RWPE2 (cell line): ENCODE measurements at regions not wholly inside any gene's neighbourhood (a gene's known extent, or its start where the extent isn't known, plus 50 kb on each side); places are given as distances from the start of the nearest gene placed in this dataset.

Source experiments
- ATAC-seq: fragments of 200-7000 bp; cut with Tn5 transposase; 3 replicates; pipeline ENCODE4 v1.9.1; 2021; ENCODE audit warnings: low read depth
- DNase-seq: peaks from one replicate; pipeline ENCODE4 v3.0.0-alpha.2; 2020; ENCODE audit warnings: low spot score
- H3K27ac ChIP-seq: fragments of 450-650 bp; 2 replicates; pipeline ENCODE4 v1.5.1; 2017; ENCODE audit warnings: mild to moderate bottlenecking; ENCODE audit not compliant: poor library complexity, severe bottlenecking
- H3K27me3 ChIP-seq: fragments of 250-450 bp; sonication (Bioruptor Pico); 2 replicates; pipeline ENCODE4 v1.5.1; 2021; ENCODE audit warnings: mild to moderate bottlenecking, moderate library complexity; ENCODE audit not compliant: insufficient read depth, poor library complexity, severe bottlenecking
- H3K36me3 ChIP-seq: fragments of 250-450 bp; sonication (Bioruptor Pico); 2 replicates; pipeline ENCODE4 v1.5.1; 2020; ENCODE audit warnings: low read depth, mild to moderate bottlenecking, moderate library complexity
- H3K4me1 ChIP-seq: fragments of 250-450 bp; sonication (Bioruptor Pico); 2 replicates; pipeline ENCODE4 v1.5.1; 2021; ENCODE audit warnings: mild to moderate bottlenecking, moderate library complexity; ENCODE audit not compliant: insufficient read depth, poor library complexity, severe bottlenecking
- H3K4me3 ChIP-seq: fragments of 250-450 bp; sonication (Bioruptor Pico); 2 replicates; pipeline ENCODE4 v1.5.1; 2021; ENCODE audit warnings: mild to moderate bottlenecking, moderate library complexity; ENCODE audit not compliant: severe bottlenecking
- H3K9me3 ChIP-seq: fragments of 250-450 bp; sonication (Bioruptor Pico); 2 replicates; pipeline ENCODE4 v1.5.1; 2021; ENCODE audit warnings: mild to moderate bottlenecking, moderate library complexity; ENCODE audit not compliant: severe bottlenecking
- TF ChIP-seq, protein P1 (sequence below): fragments of 450-650 bp; IDR thresholded peaks from one replicate; pipeline ENCODE4 v1.5.1; 2017; ENCODE audit warnings: mild to moderate bottlenecking, moderate library complexity; ENCODE audit not compliant: poor library complexity, severe bottlenecking

DNA sequence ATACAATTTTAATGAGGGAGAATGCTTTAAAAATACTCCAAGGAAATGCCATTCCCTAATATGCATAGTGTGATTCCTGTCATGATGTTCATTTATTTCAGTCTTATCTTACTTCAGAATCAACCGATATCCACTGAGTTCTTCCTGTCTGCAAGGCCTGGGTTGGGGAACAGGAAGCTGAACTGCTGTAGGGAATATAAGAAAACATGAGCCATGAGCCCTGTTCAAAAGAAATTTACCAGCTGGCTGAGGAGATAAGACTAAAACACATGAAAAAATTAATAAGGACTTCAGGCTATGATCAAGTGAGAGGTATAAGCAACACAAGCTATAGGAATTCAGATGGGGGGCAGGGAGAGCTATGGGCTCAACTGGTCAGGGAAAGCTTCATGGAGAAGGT is 184.7 kb downstream of the PLPP4 start:
- ATAC-seq (no peak), DNase-seq (no peak)
- H3K36me3 ChIP-seq: no peaks in the 10 kb centered on the region

DNA sequence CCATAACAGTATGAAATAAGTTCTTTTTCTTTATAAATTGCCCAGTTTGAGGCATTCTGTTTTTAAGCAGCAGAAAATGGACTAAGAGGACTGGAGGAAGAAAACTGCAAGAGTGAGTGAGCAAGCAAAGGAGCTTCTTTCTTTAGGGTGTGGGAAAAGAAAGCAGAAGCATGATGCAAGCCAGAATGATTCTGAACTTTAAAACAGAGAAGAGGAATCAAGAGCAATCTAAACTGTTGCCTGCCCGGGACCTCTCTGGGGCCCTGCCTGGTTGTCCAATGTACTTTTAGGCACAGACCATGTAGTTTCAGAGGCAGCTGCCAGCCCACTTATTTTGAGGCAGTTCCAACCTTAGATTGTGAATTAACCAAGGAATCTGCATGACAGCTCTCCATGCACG is 186.3 kb downstream of the PLPP4 start:
- DNase-seq (no peak), ATAC-seq (no peak)
- Histone ChIP-seq H3K4me3 (no peak overlapping the region), H3K27me3 (no peaks in the 10 kb centered on the region), H3K9me3 (no peaks in the 10 kb centered on the region), H3K27ac (no peak overlapping the region), H3K4me1 (no peaks in the 10 kb centered on the region), H3K36me3 (no peaks in the 10 kb centered on the region)
- TF ChIP-seq, protein P1, sequence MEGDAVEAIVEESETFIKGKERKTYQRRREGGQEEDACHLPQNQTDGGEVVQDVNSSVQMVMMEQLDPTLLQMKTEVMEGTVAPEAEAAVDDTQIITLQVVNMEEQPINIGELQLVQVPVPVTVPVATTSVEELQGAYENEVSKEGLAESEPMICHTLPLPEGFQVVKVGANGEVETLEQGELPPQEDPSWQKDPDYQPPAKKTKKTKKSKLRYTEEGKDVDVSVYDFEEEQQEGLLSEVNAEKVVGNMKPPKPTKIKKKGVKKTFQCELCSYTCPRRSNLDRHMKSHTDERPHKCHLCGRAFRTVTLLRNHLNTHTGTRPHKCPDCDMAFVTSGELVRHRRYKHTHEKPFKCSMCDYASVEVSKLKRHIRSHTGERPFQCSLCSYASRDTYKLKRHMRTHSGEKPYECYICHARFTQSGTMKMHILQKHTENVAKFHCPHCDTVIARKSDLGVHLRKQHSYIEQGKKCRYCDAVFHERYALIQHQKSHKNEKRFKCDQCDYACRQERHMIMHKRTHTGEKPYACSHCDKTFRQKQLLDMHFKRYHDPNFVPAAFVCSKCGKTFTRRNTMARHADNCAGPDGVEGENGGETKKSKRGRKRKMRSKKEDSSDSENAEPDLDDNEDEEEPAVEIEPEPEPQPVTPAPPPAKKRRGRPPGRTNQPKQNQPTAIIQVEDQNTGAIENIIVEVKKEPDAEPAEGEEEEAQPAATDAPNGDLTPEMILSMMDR: no peak

More for the DNA sequence above, 184.7 kb downstream of the PLPP4 start:
- no peak overlapping the region for H3K4me3 ChIP-seq
- TF ChIP-seq, protein P1: no peak
- no peaks in the 10 kb centered on the region for H3K4me1 ChIP-seq
- H3K9me3 ChIP-seq: no peaks in the 10 kb centered on the region
- no peak overlapping the region for H3K27ac ChIP-seq
- H3K27me3 ChIP-seq: no peaks in the 10 kb centered on the region

DNA sequence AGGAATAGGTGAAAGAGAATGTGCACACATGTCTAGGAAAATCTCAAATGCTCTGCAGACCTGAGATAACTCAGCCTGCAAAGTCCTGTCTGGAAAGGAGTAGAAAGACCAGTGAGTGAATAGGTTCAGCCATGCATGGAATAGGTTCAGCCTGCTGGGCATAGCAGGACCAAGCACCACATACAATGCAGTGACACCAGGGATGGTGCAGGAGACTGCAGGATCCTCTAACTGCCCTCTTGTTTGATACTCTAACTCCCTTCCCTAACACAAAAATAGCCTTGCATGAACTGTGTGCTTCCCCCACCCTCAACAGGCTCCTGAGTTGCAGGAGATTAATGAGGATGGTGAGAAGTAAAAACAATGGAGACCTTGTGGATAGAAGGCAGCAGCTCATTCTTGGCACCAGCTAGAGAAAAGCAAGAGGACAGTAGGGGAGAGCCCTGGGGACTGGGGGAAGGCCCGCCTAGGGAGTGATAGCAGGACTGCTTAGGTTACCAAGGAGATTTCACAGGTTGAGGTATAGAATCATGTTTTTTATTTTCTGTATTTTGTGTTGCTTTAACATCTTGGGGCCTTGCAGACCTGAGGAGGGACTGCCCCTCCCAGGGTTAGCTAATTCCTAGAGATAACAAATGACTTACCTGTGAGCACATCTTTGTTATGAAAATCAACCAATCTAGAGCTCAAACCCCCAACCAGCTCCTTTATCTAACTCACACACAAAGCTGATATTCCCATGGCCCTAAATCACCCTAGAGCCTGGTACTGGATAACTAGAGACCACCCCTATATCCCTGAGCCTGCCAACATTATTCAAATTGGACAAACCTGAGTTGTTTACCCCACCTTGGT is 187.8 kb downstream of the PLPP4 start:
- DNase-seq (no peak), ATAC-seq (no peak)
- Histone ChIP-seq H3K4me3 (no peak overlapping the region), H3K4me1 (no peaks in the 10 kb centered on the region), H3K9me3 (no peaks in the 10 kb centered on the region), H3K36me3 (no peaks in the 10 kb centered on the region), H3K27ac (no peak overlapping the region), H3K27me3 (no peaks in the 10 kb centered on the region)
- TF ChIP-seq, protein P1: no peak

DNA sequence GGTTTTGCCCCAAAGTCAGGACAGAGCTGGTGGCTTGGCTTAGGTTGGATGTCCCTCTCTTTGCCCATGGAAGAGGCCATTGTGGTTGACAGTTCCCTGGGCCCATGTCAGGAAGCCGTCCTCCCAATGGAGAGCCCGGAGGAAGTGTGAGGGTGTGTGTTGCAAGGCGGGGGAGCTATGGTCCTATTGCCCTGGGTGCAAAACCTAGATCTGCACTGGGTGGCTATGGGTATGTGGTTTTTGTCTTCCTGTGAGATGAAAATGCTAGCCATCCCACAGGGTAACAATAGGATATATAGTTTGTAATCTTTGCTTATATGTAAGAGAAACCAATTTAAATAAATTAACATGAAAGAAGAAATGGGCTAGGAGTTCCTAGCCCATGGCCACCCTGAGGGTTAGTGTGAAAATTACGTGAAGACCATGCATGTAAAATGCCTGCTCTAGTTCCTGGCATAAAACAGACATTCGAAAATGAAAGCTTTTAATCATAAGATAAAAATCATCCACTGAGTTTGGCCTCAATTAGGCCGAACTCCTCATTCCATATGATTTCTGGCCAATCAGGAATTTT is 189.2 kb downstream of the PLPP4 start:
- H3K4me3 ChIP-seq: no peak overlapping the region
- DNase-seq (no peak), ATAC-seq (no peak)
- no peak overlapping the region for H3K27ac ChIP-seq
- H3K9me3 ChIP-seq: no peaks in the 10 kb centered on the region
- H3K4me1 ChIP-seq: peaks cover under 1% of the 10 kb centered on the region
- no peaks in the 10 kb centered on the region for H3K36me3 ChIP-seq
- TF ChIP-seq, protein P1: no peak
- no peaks in the 10 kb centered on the region for H3K27me3 ChIP-seq
